ENCODE measurements at regions not wholly inside any gene's neighbourhood (a gene's known extent, or its start where the extent isn't known, plus 50 kb on each side); places are given as distances from the start of the nearest gene placed in this dataset.

DNA sequence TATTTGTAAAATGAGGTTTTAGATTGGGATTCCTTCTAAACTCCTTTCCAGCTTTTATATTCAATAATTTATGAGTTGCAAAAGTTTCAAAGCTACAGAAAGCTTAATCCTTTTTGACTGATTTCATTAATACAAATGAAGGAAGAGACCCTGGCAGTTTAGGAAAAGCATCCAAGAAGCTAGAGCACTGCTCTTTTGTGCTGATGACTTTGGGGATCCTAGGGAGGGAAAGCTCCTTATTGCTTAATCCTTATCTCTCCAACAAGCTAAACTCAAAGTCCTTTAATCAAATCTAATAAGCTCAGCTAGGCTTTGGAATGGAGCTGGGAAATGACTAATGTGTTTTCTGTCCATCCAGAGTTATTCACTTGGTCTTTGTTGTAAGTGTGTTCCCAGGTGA lies 285.4 kb downstream of the ACTR3B start:
- DNase-seq, result no peak
- no peak overlapping the region for H3K27ac ChIP-seq
- H3K9me3 ChIP-seq, result peaks cover 0 to 8% (median 0%) of the 10 kb centered on the region in 4 donors
- H3K4me1 ChIP-seq, result no peaks in the 10 kb centered on the region
- no peak overlapping the region for H3K4me3 ChIP-seq
- no peaks in the 10 kb centered on the region for H3K36me3 ChIP-seq
- intact Hi-C loops (cut with DNase I; ENCODE audit: low total_unique reads), result no loop called here
- H3K27me3 ChIP-seq, result no peaks in the 10 kb centered on the region
- no peak for TF ChIP-seq POLR2AphosphoS5 (IDR thresholded peaks at IDR 0.05)
- TF ChIP-seq, protein P1, sequence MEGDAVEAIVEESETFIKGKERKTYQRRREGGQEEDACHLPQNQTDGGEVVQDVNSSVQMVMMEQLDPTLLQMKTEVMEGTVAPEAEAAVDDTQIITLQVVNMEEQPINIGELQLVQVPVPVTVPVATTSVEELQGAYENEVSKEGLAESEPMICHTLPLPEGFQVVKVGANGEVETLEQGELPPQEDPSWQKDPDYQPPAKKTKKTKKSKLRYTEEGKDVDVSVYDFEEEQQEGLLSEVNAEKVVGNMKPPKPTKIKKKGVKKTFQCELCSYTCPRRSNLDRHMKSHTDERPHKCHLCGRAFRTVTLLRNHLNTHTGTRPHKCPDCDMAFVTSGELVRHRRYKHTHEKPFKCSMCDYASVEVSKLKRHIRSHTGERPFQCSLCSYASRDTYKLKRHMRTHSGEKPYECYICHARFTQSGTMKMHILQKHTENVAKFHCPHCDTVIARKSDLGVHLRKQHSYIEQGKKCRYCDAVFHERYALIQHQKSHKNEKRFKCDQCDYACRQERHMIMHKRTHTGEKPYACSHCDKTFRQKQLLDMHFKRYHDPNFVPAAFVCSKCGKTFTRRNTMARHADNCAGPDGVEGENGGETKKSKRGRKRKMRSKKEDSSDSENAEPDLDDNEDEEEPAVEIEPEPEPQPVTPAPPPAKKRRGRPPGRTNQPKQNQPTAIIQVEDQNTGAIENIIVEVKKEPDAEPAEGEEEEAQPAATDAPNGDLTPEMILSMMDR (IDR thresholded peaks at IDR 0.05), result no peak
- no peak for TF ChIP-seq EP300 (IDR thresholded peaks at IDR 0.05)
- no peak for TF ChIP-seq POLR2A (IDR thresholded peaks at IDR 0.05)

- H3K36me3 ChIP-seq, result no peaks in the 10 kb centered on the region
- 81 to 88% (median 84%) methylated on average over 21 of the region's 21 CpGs for WGBS, 5 donors
- H3K9me3 ChIP-seq, result peaks cover 0 to 8% (median 2%) of the 10 kb centered on the region in 4 donors
- no peak overlapping the region for H3K4me3 ChIP-seq
- no peaks in the 10 kb centered on the region for H3K27me3 ChIP-seq
- TF ChIP-seq, protein P1 (IDR thresholded peaks at IDR 0.05), result no peak
- no peak for TF ChIP-seq POLR2A (IDR thresholded peaks at IDR 0.05)
- no peak for TF ChIP-seq POLR2AphosphoS5 (IDR thresholded peaks at IDR 0.05)
- no peak for TF ChIP-seq EP300 (IDR thresholded peaks at IDR 0.05)
- H3K4me1 ChIP-seq, result no peaks in the 10 kb centered on the region
- intact Hi-C loops (cut with DNase I; ENCODE audit: low total_unique reads), result no loop called here
- no peak overlapping the region for H3K27ac ChIP-seq
- DNase-seq, result no peak
Measured at GRCh38 chr7:153047079-153047959, 287.8 kb downstream of the ACTR3B start.

DNA sequence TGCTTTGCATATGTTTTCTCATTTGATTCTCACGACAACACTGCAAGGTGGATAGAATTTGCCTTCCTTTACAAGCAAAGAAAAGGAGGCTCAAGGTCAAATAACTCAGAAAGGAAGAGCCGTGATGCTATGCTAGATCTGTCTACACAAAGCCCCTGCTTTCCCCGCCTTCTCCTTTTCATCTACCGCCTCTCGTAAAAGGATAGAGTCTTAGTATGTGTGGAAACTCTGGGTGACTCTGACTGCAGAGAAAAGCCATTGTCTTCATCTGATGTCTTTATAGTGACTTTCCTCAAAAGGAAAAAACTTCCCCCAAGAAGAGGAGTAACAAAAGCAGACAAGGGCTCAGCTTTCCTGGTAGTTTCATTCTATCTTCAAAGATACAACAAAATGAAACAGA lies 292.7 kb downstream of the ACTR3B start:
- Histone ChIP-seq H3K27ac (no peak overlapping the region), H3K36me3 (no peaks in the 10 kb centered on the region), H3K9me3 (peaks cover 0 to 8% (median 2%) of the 10 kb centered on the region in 4 donors), H3K4me1 (no peaks in the 10 kb centered on the region), H3K27me3 (no peaks in the 10 kb centered on the region), H3K4me3 (no peak overlapping the region)
- TF ChIP-seq POLR2AphosphoS5 (IDR thresholded peaks at IDR 0.05) (no peak), EP300 (IDR thresholded peaks at IDR 0.05) (no peak), POLR2A (IDR thresholded peaks at IDR 0.05) (no peak)
- TF ChIP-seq, protein P1 (IDR thresholded peaks at IDR 0.05), result no peak
- no peak for DNase-seq
- 63 to 75% (median 64%) methylated on average over 5 of the region's 5 CpGs for whole genome bisulfite sequencing, 5 donors
- intact Hi-C loops (cut with DNase I; ENCODE audit: low total_unique reads), result no loop called here

GRCh38 chr7:153061910-153062528 lies 302.5 kb downstream of the ACTR3B start:
- H3K9me3 ChIP-seq, result peaks cover 0 to 6% (median 0%) of the 10 kb centered on the region in 4 donors
- WGBS, 5 donors, result 43 to 51% (median 44%) methylated on average over 9 to 13 of the region's 13 CpGs
- intact Hi-C loops (cut with DNase I; ENCODE audit: low total_unique reads), result no loop called here
- peak in 1 of 2 donors; percentile 44 for DNase-seq
- no peaks in the 10 kb centered on the region for H3K36me3 ChIP-seq
- H3K27ac ChIP-seq, result no peak overlapping the region
- no peak overlapping the region for H3K4me3 ChIP-seq
- H3K4me1 ChIP-seq, result no peaks in the 10 kb centered on the region
- TF ChIP-seq, protein P1 (IDR thresholded peaks at IDR 0.05), result no peak
- TF ChIP-seq POLR2A (IDR thresholded peaks at IDR 0.05), result no peak
- TF ChIP-seq EP300 (IDR thresholded peaks at IDR 0.05), result no peak
- no peaks in the 10 kb centered on the region for H3K27me3 ChIP-seq
